ENCODE measurements at regions not wholly inside any gene's neighbourhood (a gene's known extent, or its start where the extent isn't known, plus 50 kb on each side); places are given as distances from the start of the nearest gene placed in this dataset.

GRCh38 chr2:16042201-16042700 is 101.9 kb downstream of the MYCN start (continued):
- no peak for TF ChIP-seq MAX (IDR thresholded peaks at IDR 0.05)
- no peak for TF ChIP-seq ATF3 (IDR thresholded peaks at IDR 0.05)
- TF ChIP-seq NR2F2 (IDR thresholded peaks at IDR 0.05) = no peak
- TF ChIP-seq FOXA2 (IDR thresholded peaks at IDR 0.05) = no peak
- TF ChIP-seq JUND (IDR thresholded peaks at IDR 0.05) = no peak
- TF ChIP-seq YY1 (IDR thresholded peaks at IDR 0.05) = no peak

GRCh38 chr2:16040271-16041010 is 100.1 kb downstream of the MYCN start:
- Histone ChIP-seq H3K4me3 (ENCODE audit: low read depth in 1 of 3, low read length in 3 of 3) (no peak overlapping the region), H3K9me3 (ENCODE audit: control insufficient read depth in 4 of 4, low read length in 3 of 4) (no peaks in the 10 kb centered on the region), H3K9ac (ENCODE audit: low read depth in 1 of 2, low read length in 2 of 2) (no peak overlapping the region), H3K4me1 (ENCODE audit: control insufficient read depth in 4 of 4, insufficient read depth in 4 of 4, low read length in 3 of 4) (no peaks in the 10 kb centered on the region), H3K36me3 (ENCODE audit: control insufficient read depth in 4 of 4, insufficient read depth in 3 of 4, low read depth in 1 of 4, low read length in 3 of 4) (no peaks in the 10 kb centered on the region), H3K27me3 (ENCODE audit: control insufficient read depth in 4 of 4, insufficient read depth in 4 of 4, low read length in 3 of 4) (no peaks in the 10 kb centered on the region), H3K27ac (ENCODE audit: low read depth in 1 of 2, low read length in 2 of 2) (no peak overlapping the region)
- 89% methylated on average over 7 of the region's 7 CpGs for WGBS
- no peak for DNase-seq (ENCODE audit: low spot score)
- TF ChIP-seq RXRA (IDR thresholded peaks at IDR 0.05) (no peak), REST (IDR thresholded peaks at IDR 0.05) (no peak), FOXA2 (IDR thresholded peaks at IDR 0.05) (no peak), RAD21 (IDR thresholded peaks at IDR 0.05) (no peak), HNF4A (conservative IDR thresholded peaks at IDR 0.05) (no peak), NR2F2 (IDR thresholded peaks at IDR 0.05) (no peak), HNF4G (IDR thresholded peaks at IDR 0.05) (no peak), ATF3 (IDR thresholded peaks at IDR 0.05) (no peak), GABPA (IDR thresholded peaks at IDR 0.05 in 1 of 2, conservative IDR thresholded peaks at IDR 0.05 in 1 of 2) (no peak), JUND (IDR thresholded peaks at IDR 0.05) (no peak), FOXA1 (IDR thresholded peaks at IDR 0.05) (no peak), EGR1 (IDR thresholded peaks at IDR 0.05; ENCODE audit: low read depth in 2 of 2) (no peak)

GRCh38 chr2:16039823-16040222 is 99.5 kb downstream of the MYCN start:
- TF ChIP-seq FOXA1 (IDR thresholded peaks at IDR 0.05) (no peak), NR2F2 (IDR thresholded peaks at IDR 0.05) (no peak)
- H3K27ac ChIP-seq (ENCODE audit: low read depth in 1 of 2, low read length in 2 of 2) = no peak overlapping the region

More at GRCh38 chr2:16039823-16040222, 99.5 kb downstream of the MYCN start:
- no peaks in the 10 kb centered on the region for H3K36me3 ChIP-seq (ENCODE audit: control insufficient read depth in 4 of 4, insufficient read depth in 3 of 4, low read depth in 1 of 4, low read length in 3 of 4)
- 76% methylated on average over 7 of the region's 7 CpGs for WGBS
- no peaks in the 10 kb centered on the region for H3K9me3 ChIP-seq (ENCODE audit: control insufficient read depth in 4 of 4, low read length in 3 of 4)
- H3K9ac ChIP-seq (ENCODE audit: low read depth in 1 of 2, low read length in 2 of 2) = no peak overlapping the region
- H3K27me3 ChIP-seq (ENCODE audit: control insufficient read depth in 4 of 4, insufficient read depth in 4 of 4, low read length in 3 of 4) = no peaks in the 10 kb centered on the region
- H3K4me3 ChIP-seq (ENCODE audit: low read depth in 1 of 3, low read length in 3 of 3) = no peak overlapping the region
- no peaks in the 10 kb centered on the region for H3K4me1 ChIP-seq (ENCODE audit: control insufficient read depth in 4 of 4, insufficient read depth in 4 of 4, low read length in 3 of 4)
- DNase-seq (ENCODE audit: low spot score) = no peak
